Peyer's patch (tissue), 4 donors: ENCODE measurements at regions not wholly inside any gene's neighbourhood (a gene's known extent, or its start where the extent isn't known, plus 50 kb on each side); places are given as distances from the start of the nearest gene placed in this dataset.

Experiments
- CTCF ChIP-seq, 6 experiments: fragments of 450-650 bp in 4 of 6; fragments of 200-600 bp in 2 of 6; sonication (generic) in 1 of 6; IDR thresholded peaks; one replicate each; pipeline ENCODE4 v1.5.1; 2017 to 2019; ENCODE audit warnings: antibody characterized with exemption in 6 of 6, mild to moderate bottlenecking in 3 of 6, moderate library complexity in 1 of 6
- POLR2A ChIP-seq, 2 donors: fragments of 450-650 bp; IDR thresholded peaks; one replicate each; pipeline ENCODE4 v1.5.1; 2017; ENCODE audit warnings: antibody characterized with exemption in 2 of 2, mild to moderate bottlenecking in 2 of 2, moderate library complexity in 2 of 2

- TF ChIP-seq CTCF (IDR thresholded peaks at IDR 0.05) (no peak), POLR2A (IDR thresholded peaks at IDR 0.05) (no peak)
Observed at GRCh38 chr5:92248518-92248917, 865.4 kb upstream of the ARRDC3 start.
